ENCODE measurements at regions not wholly inside any gene's neighbourhood (a gene's known extent, or its start where the extent isn't known, plus 50 kb on each side); places are given as distances from the start of the nearest gene placed in this dataset.

GRCh38 chr14:45361727-45362126 is 108.7 kb upstream of the MIS18BP1 start:
- no peaks in the 10 kb centered on the region for H3K36me3 ChIP-seq (ENCODE audit: control insufficient read depth, insufficient read depth, low read length)
- 93 to 100% methylated on average over 1 of the region's 2 CpGs for WGBS, 2 experiments
- no peaks in the 10 kb centered on the region for H3K4me1 ChIP-seq (ENCODE audit: control insufficient read depth, insufficient read depth, low read length)
- H3K9me3 ChIP-seq (ENCODE audit: control insufficient read depth, low read length), result no peaks in the 10 kb centered on the region
- H3K27ac ChIP-seq (ENCODE audit: insufficient read depth, low read depth, low read length, poor library complexity, severe bottlenecking), result no peak overlapping the region
- H3K27me3 ChIP-seq (ENCODE audit: control insufficient read depth, insufficient read depth, low read length, poor library complexity, severe bottlenecking), result no peaks in the 10 kb centered on the region
- H3K4me3 ChIP-seq (ENCODE audit: insufficient read depth, low read depth, low read length), result no peak overlapping the region

GRCh38 chr14:45359746-45360145 is 106.7 kb upstream of the MIS18BP1 start:
- Histone ChIP-seq H3K4me1 (ENCODE audit: control insufficient read depth, insufficient read depth, low read length) (no peaks in the 10 kb centered on the region), H3K4me3 (ENCODE audit: insufficient read depth, low read depth, low read length) (no peak overlapping the region), H3K27ac (ENCODE audit: insufficient read depth, low read depth, low read length, poor library complexity, severe bottlenecking) (no peak overlapping the region), H3K9me3 (ENCODE audit: control insufficient read depth, low read length) (no peaks in the 10 kb centered on the region), H3K36me3 (ENCODE audit: control insufficient read depth, insufficient read depth, low read length) (no peaks in the 10 kb centered on the region), H3K27me3 (ENCODE audit: control insufficient read depth, insufficient read depth, low read length, poor library complexity, severe bottlenecking) (no peaks in the 10 kb centered on the region)
- WGBS, 2 experiments, result 91% methylated on average over 2 of the region's 3 CpGs

- H3K27me3 ChIP-seq (ENCODE audit: control insufficient read depth, insufficient read depth, low read length, poor library complexity, severe bottlenecking), result no peaks in the 10 kb centered on the region
- WGBS, 2 experiments, result 93 to 97% methylated on average over 4 of the region's 4 CpGs
- no peaks in the 10 kb centered on the region for H3K4me1 ChIP-seq (ENCODE audit: control insufficient read depth, insufficient read depth, low read length)
Observed at GRCh38 chr14:45332360-45332988, 79.5 kb upstream of the MIS18BP1 start.

DNA sequence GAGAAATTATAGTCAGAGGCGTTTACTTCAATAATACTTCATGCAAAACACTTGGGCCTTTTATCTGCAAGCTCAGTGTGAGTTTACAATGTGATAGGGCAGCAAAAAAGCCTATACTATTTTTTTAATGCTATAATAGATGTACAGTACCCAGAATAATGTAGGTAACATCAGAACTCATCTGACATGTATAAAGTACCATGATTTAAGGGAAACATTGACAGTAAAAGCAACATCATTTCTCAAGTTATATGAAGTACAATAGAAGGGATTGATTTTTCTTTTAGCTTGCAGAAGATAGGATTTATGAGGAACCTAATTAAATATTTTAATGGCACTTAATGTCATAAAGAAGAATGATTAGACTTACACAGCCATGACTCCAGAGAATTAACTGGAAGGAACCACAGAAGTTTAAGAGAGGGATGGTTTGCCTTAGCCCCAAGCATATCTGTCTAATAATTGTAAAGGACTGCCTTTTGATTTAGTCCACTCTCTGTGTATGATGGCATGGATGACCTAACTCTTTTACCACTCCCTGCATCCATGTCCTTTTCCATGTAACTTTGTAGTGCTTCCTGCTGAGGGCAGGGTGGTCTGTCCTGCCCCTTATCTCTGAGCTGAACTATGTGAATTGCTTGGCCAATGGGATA is 55.9 kb upstream of the MIS18BP1 start:
- Histone ChIP-seq H3K27me3 (ENCODE audit: control insufficient read depth, insufficient read depth, low read length, poor library complexity, severe bottlenecking) (no peaks in the 10 kb centered on the region), H3K9me3 (ENCODE audit: control insufficient read depth, low read length) (no peaks in the 10 kb centered on the region), H3K4me3 (ENCODE audit: insufficient read depth, low read depth, low read length) (no peak overlapping the region), H3K27ac (ENCODE audit: insufficient read depth, low read depth, low read length, poor library complexity, severe bottlenecking) (no peak overlapping the region), H3K36me3 (ENCODE audit: control insufficient read depth, insufficient read depth, low read length) (no peaks in the 10 kb centered on the region), H3K4me1 (ENCODE audit: control insufficient read depth, insufficient read depth, low read length) (no peaks in the 10 kb centered on the region)
- 83% methylated on average over 1 of the region's 1 CpG; no CpG with 5 or more reads in 1 of the 2 experiments for WGBS, 2 experiments

More at GRCh38 chr14:45332360-45332988, 79.5 kb upstream of the MIS18BP1 start:
- Histone ChIP-seq H3K27ac (ENCODE audit: insufficient read depth, low read depth, low read length, poor library complexity, severe bottlenecking) (no peak overlapping the region), H3K9me3 (ENCODE audit: control insufficient read depth, low read length) (no peaks in the 10 kb centered on the region), H3K4me3 (ENCODE audit: insufficient read depth, low read depth, low read length) (no peak overlapping the region), H3K36me3 (ENCODE audit: control insufficient read depth, insufficient read depth, low read length) (no peaks in the 10 kb centered on the region)
